ENCODE measurements at regions not wholly inside any gene's neighbourhood (a gene's known extent, or its start where the extent isn't known, plus 50 kb on each side); places are given as distances from the start of the nearest gene placed in this dataset.

GRCh38 chr7:45984386-45985295 is 63.6 kb upstream of the IGFBP3 start:
- TF ChIP-seq CTCF (IDR thresholded peaks at IDR 0.05) = no peak
- no peak for TF ChIP-seq POLR2A (IDR thresholded peaks at IDR 0.05)
